GM19438 (cell line): ENCODE measurements at regions not wholly inside any gene's neighbourhood (a gene's known extent, or its start where the extent isn't known, plus 50 kb on each side); places are given as distances from the start of the nearest gene placed in this dataset.

Experiments
- ATAC-seq: cut with Tn5 transposase; IDR thresholded peaks from one replicate; pipeline ENCODE4 v1.9.1; 2021; ENCODE audit warnings: low read depth; ENCODE audit not compliant: unreplicated experiment

GRCh38 chr20:52524861-52525260 is 333.3 kb upstream of the ZFP64 start:
- ATAC-seq, result no peak

GRCh38 chr20:52518735-52519134 is 327.2 kb upstream of the ZFP64 start:
- no peak for ATAC-seq

GRCh38 chr20:52515877-52516276 is 324.3 kb upstream of the ZFP64 start:
- no peak for ATAC-seq

- ATAC-seq, result no peak
These were observed 308.6 kb upstream of the ZFP64 start for GRCh38 chr20:52500157-52500556.

- ATAC-seq, result no peak
These were observed 306.2 kb upstream of the ZFP64 start for GRCh38 chr20:52497731-52498130.

GRCh38 chr20:52496191-52496590 is 304.6 kb upstream of the ZFP64 start:
- ATAC-seq, result no peak

GRCh38 chr20:52494244-52494643 is 302.7 kb upstream of the ZFP64 start:
- ATAC-seq, result no peak

GRCh38 chr20:52493171-52493721 is 301.7 kb upstream of the ZFP64 start:
- ATAC-seq, result no peak

GRCh38 chr20:52490711-52491430 is 299.3 kb upstream of the ZFP64 start:
- ATAC-seq, result no peak

GRCh38 chr20:52484438-52484837 is 292.9 kb upstream of the ZFP64 start:
- ATAC-seq, result no peak

GRCh38 chr20:52483382-52483781 is 291.8 kb upstream of the ZFP64 start:
- no peak for ATAC-seq

GRCh38 chr20:52482044-52482443 is 290.5 kb upstream of the ZFP64 start:
- no peak for ATAC-seq

GRCh38 chr20:52481443-52481842 is 289.9 kb upstream of the ZFP64 start:
- no peak for ATAC-seq

GRCh38 chr20:52476074-52476750 is 284.6 kb upstream of the ZFP64 start:
- ATAC-seq, result no peak

- no peak for ATAC-seq
These were observed 281.6 kb upstream of the ZFP64 start for GRCh38 chr20:52473186-52473585.

GRCh38 chr20:52470561-52470960 is 279.0 kb upstream of the ZFP64 start:
- ATAC-seq, result no peak

- no peak for ATAC-seq
These were observed 277.5 kb upstream of the ZFP64 start for GRCh38 chr20:52469128-52469527.

GRCh38 chr20:52465991-52466390 is 274.4 kb upstream of the ZFP64 start:
- no peak for ATAC-seq

- no peak for ATAC-seq
These were observed 270.0 kb upstream of the ZFP64 start for GRCh38 chr20:52461582-52461981.

- ATAC-seq, result no peak
These were observed 267.6 kb upstream of the ZFP64 start for GRCh38 chr20:52459150-52459549.

GRCh38 chr20:52457826-52458225 is 266.2 kb upstream of the ZFP64 start:
- no peak for ATAC-seq

- no peak for ATAC-seq
These were observed 263.1 kb upstream of the ZFP64 start for GRCh38 chr20:52454660-52455059.
